ENCODE measurements at regions not wholly inside any gene's neighbourhood (a gene's known extent, or its start where the extent isn't known, plus 50 kb on each side); places are given as distances from the start of the nearest gene placed in this dataset.

DNA sequence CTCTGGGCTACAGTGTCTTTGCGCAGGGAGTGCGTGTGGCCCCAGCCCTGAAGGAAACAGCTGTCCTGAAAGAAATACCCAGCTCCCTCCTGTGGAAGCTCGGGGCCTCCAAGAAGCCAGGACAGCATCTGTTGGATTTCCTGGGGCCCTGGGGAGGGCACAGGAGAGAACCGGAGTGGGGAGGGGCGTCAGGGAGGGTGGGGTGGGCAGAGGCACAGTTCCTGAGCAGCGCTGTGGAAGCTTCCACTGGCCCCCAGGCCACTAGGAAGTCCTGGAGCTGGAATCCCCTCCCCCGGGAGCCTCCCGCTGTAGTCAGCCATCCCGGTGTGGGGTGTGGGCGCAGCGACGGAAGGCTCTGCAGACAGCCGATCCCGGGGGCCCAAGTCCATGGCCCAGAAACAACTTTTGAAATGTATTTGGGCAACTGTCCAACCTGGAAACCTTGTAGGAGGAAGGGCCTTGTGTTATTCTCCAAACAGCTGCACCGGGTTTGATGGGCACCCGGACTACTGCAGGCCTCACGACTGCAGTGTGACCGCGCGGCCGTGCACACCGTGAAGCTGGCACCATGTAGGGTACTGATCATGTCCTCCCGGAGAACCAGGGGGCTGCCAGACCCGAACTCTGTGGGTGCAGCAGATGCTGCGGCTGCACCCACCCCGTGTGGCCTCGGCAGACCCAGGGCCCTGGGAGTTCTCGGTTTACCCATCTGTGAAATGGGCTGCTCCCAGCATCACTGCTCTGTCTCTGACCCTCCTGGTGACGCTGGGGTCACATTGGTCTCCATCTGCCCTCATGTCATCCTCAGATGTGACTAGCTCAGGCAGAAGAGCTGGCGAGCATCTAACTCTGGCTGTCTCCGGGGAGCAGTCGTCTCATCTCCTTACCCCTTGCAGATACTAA, 68.5 kb upstream of the HMX1 start:
- TF ChIP-seq, protein P1, sequence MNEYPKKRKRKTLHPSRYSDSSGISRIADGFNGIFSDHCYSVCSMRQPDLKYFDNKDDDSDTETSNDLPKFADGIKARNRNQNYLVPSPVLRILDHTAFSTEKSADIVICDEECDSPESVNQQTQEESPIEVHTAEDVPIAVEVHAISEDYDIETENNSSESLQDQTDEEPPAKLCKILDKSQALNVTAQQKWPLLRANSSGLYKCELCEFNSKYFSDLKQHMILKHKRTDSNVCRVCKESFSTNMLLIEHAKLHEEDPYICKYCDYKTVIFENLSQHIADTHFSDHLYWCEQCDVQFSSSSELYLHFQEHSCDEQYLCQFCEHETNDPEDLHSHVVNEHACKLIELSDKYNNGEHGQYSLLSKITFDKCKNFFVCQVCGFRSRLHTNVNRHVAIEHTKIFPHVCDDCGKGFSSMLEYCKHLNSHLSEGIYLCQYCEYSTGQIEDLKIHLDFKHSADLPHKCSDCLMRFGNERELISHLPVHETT (tag by site-specific recombination; IDR thresholded peaks at IDR 0.05): no peak
- TF ChIP-seq IKZF3 (tag by site-specific recombination; IDR thresholded peaks at IDR 0.05) (no peak), ZNF571 (tag by site-specific recombination; IDR thresholded peaks at IDR 0.05) (no peak), ZNF121 (tag by site-specific recombination; IDR thresholded peaks at IDR 0.05) (no peak), ZNF501 (tag by site-specific recombination; IDR thresholded peaks at IDR 0.05) (no peak), YY1 (tag by site-specific recombination; IDR thresholded peaks at IDR 0.05) (no peak), KLF16 (tag by site-specific recombination; IDR thresholded peaks at IDR 0.05) (no peak), ZNF311 (tag by site-specific recombination; IDR thresholded peaks at IDR 0.05; ENCODE audit: borderline replicate concordance) (no peak), ZNF830 (tag by site-specific recombination; IDR thresholded peaks at IDR 0.05; ENCODE audit: low read depth) (no peak), ZNF776 (tag by site-specific recombination; IDR thresholded peaks at IDR 0.05; ENCODE audit: borderline replicate concordance) (no peak), TRIM28 (IDR thresholded peaks at IDR 0.05; ENCODE audit: borderline replicate concordance, low read length) (no peak), ZNF350 (tag by site-specific recombination; IDR thresholded peaks at IDR 0.05) (no peak)
- TF ChIP-seq, protein P2, sequence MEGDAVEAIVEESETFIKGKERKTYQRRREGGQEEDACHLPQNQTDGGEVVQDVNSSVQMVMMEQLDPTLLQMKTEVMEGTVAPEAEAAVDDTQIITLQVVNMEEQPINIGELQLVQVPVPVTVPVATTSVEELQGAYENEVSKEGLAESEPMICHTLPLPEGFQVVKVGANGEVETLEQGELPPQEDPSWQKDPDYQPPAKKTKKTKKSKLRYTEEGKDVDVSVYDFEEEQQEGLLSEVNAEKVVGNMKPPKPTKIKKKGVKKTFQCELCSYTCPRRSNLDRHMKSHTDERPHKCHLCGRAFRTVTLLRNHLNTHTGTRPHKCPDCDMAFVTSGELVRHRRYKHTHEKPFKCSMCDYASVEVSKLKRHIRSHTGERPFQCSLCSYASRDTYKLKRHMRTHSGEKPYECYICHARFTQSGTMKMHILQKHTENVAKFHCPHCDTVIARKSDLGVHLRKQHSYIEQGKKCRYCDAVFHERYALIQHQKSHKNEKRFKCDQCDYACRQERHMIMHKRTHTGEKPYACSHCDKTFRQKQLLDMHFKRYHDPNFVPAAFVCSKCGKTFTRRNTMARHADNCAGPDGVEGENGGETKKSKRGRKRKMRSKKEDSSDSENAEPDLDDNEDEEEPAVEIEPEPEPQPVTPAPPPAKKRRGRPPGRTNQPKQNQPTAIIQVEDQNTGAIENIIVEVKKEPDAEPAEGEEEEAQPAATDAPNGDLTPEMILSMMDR (tag by site-specific recombination; IDR thresholded peaks at IDR 0.05): no peak
- TF ChIP-seq, protein P3, sequence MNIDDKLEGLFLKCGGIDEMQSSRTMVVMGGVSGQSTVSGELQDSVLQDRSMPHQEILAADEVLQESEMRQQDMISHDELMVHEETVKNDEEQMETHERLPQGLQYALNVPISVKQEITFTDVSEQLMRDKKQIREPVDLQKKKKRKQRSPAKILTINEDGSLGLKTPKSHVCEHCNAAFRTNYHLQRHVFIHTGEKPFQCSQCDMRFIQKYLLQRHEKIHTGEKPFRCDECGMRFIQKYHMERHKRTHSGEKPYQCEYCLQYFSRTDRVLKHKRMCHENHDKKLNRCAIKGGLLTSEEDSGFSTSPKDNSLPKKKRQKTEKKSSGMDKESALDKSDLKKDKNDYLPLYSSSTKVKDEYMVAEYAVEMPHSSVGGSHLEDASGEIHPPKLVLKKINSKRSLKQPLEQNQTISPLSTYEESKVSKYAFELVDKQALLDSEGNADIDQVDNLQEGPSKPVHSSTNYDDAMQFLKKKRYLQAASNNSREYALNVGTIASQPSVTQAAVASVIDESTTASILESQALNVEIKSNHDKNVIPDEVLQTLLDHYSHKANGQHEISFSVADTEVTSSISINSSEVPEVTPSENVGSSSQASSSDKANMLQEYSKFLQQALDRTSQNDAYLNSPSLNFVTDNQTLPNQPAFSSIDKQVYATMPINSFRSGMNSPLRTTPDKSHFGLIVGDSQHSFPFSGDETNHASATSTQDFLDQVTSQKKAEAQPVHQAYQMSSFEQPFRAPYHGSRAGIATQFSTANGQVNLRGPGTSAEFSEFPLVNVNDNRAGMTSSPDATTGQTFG (tag by site-specific recombination; IDR thresholded peaks at IDR 0.05; ENCODE audit: borderline replicate concordance): no peak
